ENCODE measurements at regions not wholly inside any gene's neighbourhood (a gene's known extent, or its start where the extent isn't known, plus 50 kb on each side); places are given as distances from the start of the nearest gene placed in this dataset.

GRCh38 chr1:244106837-244107493, 55.9 kb downstream of the ZBTB18 start:
- no peak for TF ChIP-seq POLR2A (IDR thresholded peaks at IDR 0.05)
- WGBS, 2 donors: 73 to 78% methylated on average over 8 of the region's 8 CpGs
- no peaks in the 10 kb centered on the region for H3K9me3 ChIP-seq
- H3K36me3 ChIP-seq: no peaks in the 10 kb centered on the region
- H3K4me3 ChIP-seq: no peak overlapping the region
- DNase-seq: no peak
- no peak for ATAC-seq (ENCODE audit: low FRiP score in 2 of 2)
- H3K27ac ChIP-seq: no peak overlapping the region
- no peaks in the 10 kb centered on the region for H3K4me1 ChIP-seq
- H3K27me3 ChIP-seq: no peaks in the 10 kb centered on the region

DNA sequence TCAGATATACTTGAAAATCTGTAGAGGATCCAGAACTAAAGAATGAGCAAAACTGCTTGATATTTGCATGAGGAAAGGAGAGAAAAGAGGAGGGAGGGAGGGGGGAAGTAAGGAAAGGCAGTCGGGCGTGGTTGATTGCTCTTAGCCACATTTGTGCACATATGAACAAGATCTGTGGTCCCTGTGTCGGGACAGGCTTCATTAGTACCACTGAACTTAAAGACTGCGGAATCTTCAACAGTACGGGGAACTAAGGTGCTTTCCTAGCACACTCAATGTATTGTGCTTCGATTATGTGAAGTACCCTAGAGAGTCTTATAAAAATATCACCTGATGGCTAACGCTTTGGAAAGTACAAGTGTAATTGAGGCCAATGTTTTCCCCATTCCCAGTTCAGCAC, 59.9 kb downstream of the ZBTB18 start:
- no peak overlapping the region for H3K4me3 ChIP-seq
- no peaks in the 10 kb centered on the region for H3K36me3 ChIP-seq
- ATAC-seq (ENCODE audit: low FRiP score in 2 of 2) (no peak), DNase-seq (no peak)
- no peaks in the 10 kb centered on the region for H3K4me1 ChIP-seq
- TF ChIP-seq CTCF (IDR thresholded peaks at IDR 0.05) (no peak), POLR2A (IDR thresholded peaks at IDR 0.05) (no peak), EP300 (IDR thresholded peaks at IDR 0.05) (no peak), POLR2AphosphoS5 (IDR thresholded peaks at IDR 0.05) (no peak)
- no peaks in the 10 kb centered on the region for H3K27me3 ChIP-seq
- H3K27ac ChIP-seq: no peak overlapping the region
- 65 to 69% methylated on average over 7 of the region's 7 CpGs for WGBS, 2 donors
- no peaks in the 10 kb centered on the region for H3K9me3 ChIP-seq

- H3K9me3 ChIP-seq: no peaks in the 10 kb centered on the region
- no peak for DNase-seq
- no peak overlapping the region for H3K4me3 ChIP-seq
- H3K4me1 ChIP-seq: no peaks in the 10 kb centered on the region
- H3K27me3 ChIP-seq: no peaks in the 10 kb centered on the region
- H3K27ac ChIP-seq: no peak overlapping the region
- no peaks in the 10 kb centered on the region for H3K36me3 ChIP-seq
- TF ChIP-seq CTCF (IDR thresholded peaks at IDR 0.05) (no peak), EP300 (IDR thresholded peaks at IDR 0.05) (no peak), POLR2AphosphoS5 (IDR thresholded peaks at IDR 0.05) (no peak), POLR2A (IDR thresholded peaks at IDR 0.05) (no peak)
- 91 to 97% methylated on average over 5 of the region's 5 CpGs for WGBS, 2 donors
- no peak for ATAC-seq (ENCODE audit: low FRiP score in 2 of 2)
These were observed 61.0 kb downstream of the ZBTB18 start for GRCh38 chr1:244112041-244112440.

GRCh38 chr1:244112636-244113035, 61.6 kb downstream of the ZBTB18 start:
- H3K36me3 ChIP-seq: no peaks in the 10 kb centered on the region
- TF ChIP-seq EP300 (IDR thresholded peaks at IDR 0.05) (no peak), POLR2AphosphoS5 (IDR thresholded peaks at IDR 0.05) (no peak), POLR2A (IDR thresholded peaks at IDR 0.05) (no peak), CTCF (IDR thresholded peaks at IDR 0.05) (no peak)
- H3K4me1 ChIP-seq: no peaks in the 10 kb centered on the region
- H3K9me3 ChIP-seq: no peaks in the 10 kb centered on the region
- no peak overlapping the region for H3K4me3 ChIP-seq
- WGBS, 2 donors: 93 to 100% methylated on average over 1 of the region's 1 CpG
- no peak for ATAC-seq (ENCODE audit: low FRiP score in 2 of 2)
- no peak overlapping the region for H3K27ac ChIP-seq
- DNase-seq: no peak
- no peaks in the 10 kb centered on the region for H3K27me3 ChIP-seq

- no peak for ATAC-seq (ENCODE audit: low FRiP score in 2 of 2)
- no peaks in the 10 kb centered on the region for H3K36me3 ChIP-seq
- H3K4me3 ChIP-seq: no peak overlapping the region
- no peaks in the 10 kb centered on the region for H3K27me3 ChIP-seq
- DNase-seq: no peak
- H3K9me3 ChIP-seq: no peaks in the 10 kb centered on the region
- no peak overlapping the region for H3K27ac ChIP-seq
- no peaks in the 10 kb centered on the region for H3K4me1 ChIP-seq
- TF ChIP-seq EP300 (IDR thresholded peaks at IDR 0.05) (no peak), CTCF (IDR thresholded peaks at IDR 0.05) (no peak), POLR2AphosphoS5 (IDR thresholded peaks at IDR 0.05) (no peak), POLR2A (IDR thresholded peaks at IDR 0.05) (no peak)
- 79 to 81% methylated on average over 6 of the region's 6 CpGs for WGBS, 2 donors
These were observed 62.6 kb downstream of the ZBTB18 start for GRCh38 chr1:244113532-244114320.

Data from upper lobe of left lung (tissue), 6 donors.